B cell (primary cell): ENCODE measurements at regions not wholly inside any gene's neighbourhood (a gene's known extent, or its start where the extent isn't known, plus 50 kb on each side); places are given as distances from the start of the nearest gene placed in this dataset.

Experiments
- ATAC-seq: fragments of 200-7000 bp; cut with Tn5 transposase; one replicate; pipeline ENCODE4 v1.10.0; 2021; ENCODE audit warnings: low read depth, mild to moderate bottlenecking, moderate number of reproducible peaks, moderate library complexity
- CTCF ChIA-PET: fragments of 350-600 bp; sonication (Branson Sonifier 250); formaldehyde crosslinking; loops from one replicate; lab custom pipeline; 2021; ENCODE audit warnings: antibody characterized with exemption, inconsistent platforms; lab: Charles Lee
- POLR2A ChIA-PET: fragments of 350-600 bp; sonication (Branson Sonifier 250); formaldehyde crosslinking; loops from one replicate; lab custom pipeline; 2021; ENCODE audit warnings: antibody characterized with exemption; lab: Charles Lee
- DNase-seq: peaks from one replicate; pipeline ENCODE4 v3.0.0; 2013
- H2AFZ ChIP-seq: 2 replicates; pipeline ENCODE4 v1.6.1; 2012; ENCODE audit warnings: mild to moderate bottlenecking, low read depth, low read length; ENCODE audit not compliant: insufficient read depth, poor library complexity, severe bottlenecking
- H3K27ac ChIP-seq, 2 donors: 1 replicate in 1 of 2; 2 replicates in 1 of 2; pipeline ENCODE4 v1.5.1; 2012 to 2013; ENCODE audit warnings: low read length in 2 of 2, mild to moderate bottlenecking in 2 of 2, moderate library complexity in 1 of 2
- H3K27me3 ChIP-seq, 4 experiments: fragments of 200-600 bp in 1 of 4; sonication (generic) in 1 of 4; replicated peaks in 1 of 4; 1 replicate in 2 of 4; 2 replicates in 2 of 4; pipeline versions ENCODE4 v1.6.1 to v1.7.0; 2013 to 2016; ENCODE audit warnings: low read length in 3 of 4, mild to moderate bottlenecking in 2 of 4, mixed read lengths in 1 of 4, moderate library complexity in 1 of 4; ENCODE audit not compliant: insufficient read depth in 4 of 4, control insufficient read depth in 3 of 4; ENCODE audit errors: control extremely low read depth in 1 of 4
- H3K36me3 ChIP-seq, 2 experiments: replicated peaks in 1 of 2; 1 replicate in 1 of 2; 2 replicates in 1 of 2; pipeline versions ENCODE4 v1.6.1 to v1.7.1; 2013; ENCODE audit warnings: low read length in 1 of 2; ENCODE audit not compliant: insufficient read depth in 2 of 2, control insufficient read depth in 1 of 2; ENCODE audit errors: control extremely low read depth in 1 of 2, extremely low read depth in 1 of 2
- H3K4me1 ChIP-seq, 2 donors: fragments of 200-600 bp in 1 of 2; sonication (generic) in 1 of 2; 1 replicate in 1 of 2; 2 replicates in 1 of 2; pipeline versions ENCODE4 v1.5.1 to v1.6.1; 2013 to 2017; ENCODE audit warnings: low read length in 2 of 2; ENCODE audit not compliant: control insufficient read depth in 2 of 2, insufficient read depth in 2 of 2
- H3K4me2 ChIP-seq: replicated peaks from 2 replicates; pipeline ENCODE3; 2012; ENCODE audit warnings: mild to moderate bottlenecking, low read depth, low read length; ENCODE audit not compliant: poor library complexity, severe bottlenecking
- H3K4me3 ChIP-seq, 5 experiments: fragments of 200-600 bp in 1 of 5; sonication (generic) in 1 of 5; 1 replicate in 3 of 5; 2 replicates in 2 of 5; pipeline versions ENCODE4 v1.5.1 to v1.7.0; 2011 to 2016; ENCODE audit warnings: low read length in 4 of 5, mild to moderate bottlenecking in 4 of 5, low read depth in 2 of 5, control low read depth in 1 of 5, moderate library complexity in 1 of 5; ENCODE audit not compliant: insufficient read depth in 1 of 5; ENCODE audit errors: control extremely low read depth in 1 of 5, extremely low read depth in 1 of 5
- H3K79me2 ChIP-seq: fragments of 200-600 bp; sonication (generic); one replicate; pipeline ENCODE4 v1.6.0; 2016; ENCODE audit warnings: low read length; ENCODE audit not compliant: control insufficient read depth, insufficient read depth
- H3K9ac ChIP-seq: fragments of 200-600 bp; sonication (generic); 2 replicates; pipeline ENCODE4 v1.6.1; 2017; ENCODE audit warnings: mild to moderate bottlenecking, low read length, moderate library complexity
- H3K9me3 ChIP-seq, 3 donors: one replicate each; pipeline versions ENCODE4 v1.6.1 to v1.7.1; 2013; ENCODE audit warnings: low read length in 2 of 3; ENCODE audit not compliant: control insufficient read depth in 2 of 3, insufficient read depth in 1 of 3; ENCODE audit errors: control extremely low read depth in 1 of 3
- H4K20me1 ChIP-seq: 2 replicates; pipeline ENCODE4 v1.6.0; 2012; ENCODE audit warnings: mild to moderate bottlenecking, low read length; ENCODE audit not compliant: insufficient read depth, control insufficient read depth, poor library complexity, severe bottlenecking
- H3K27ac Mint-ChIP-seq: one replicate; pipeline ENCODE4 v1.8.0; 2021; ENCODE audit warnings: mixed read lengths
- H3K27me3 Mint-ChIP-seq: one replicate; pipeline ENCODE4 v1.8.0; 2021; ENCODE audit warnings: mixed read lengths
- H3K4me1 Mint-ChIP-seq: one replicate; pipeline ENCODE4 v1.8.0; 2021; ENCODE audit warnings: mixed read lengths
- H3K4me3 Mint-ChIP-seq: one replicate; pipeline ENCODE4 v1.8.0; 2021; ENCODE audit warnings: mixed read lengths
- H3K9me3 Mint-ChIP-seq: one replicate; pipeline ENCODE4 v1.8.0; 2022; ENCODE audit warnings: mixed read lengths; ENCODE audit not compliant: insufficient read depth
- EZH2 ChIP-seq: IDR thresholded peaks from 2 replicates; pipeline ENCODE4 v1.6.1; 2012; ENCODE audit warnings: borderline replicate concordance, low read depth, mild to moderate bottlenecking, moderate library complexity, low read length; ENCODE audit not compliant: insufficient read depth, poor library complexity, severe bottlenecking
- WGBS: methylation state at CpG from one replicate; pipeline ENCODE4 v1.1.5; 2013; ENCODE audit warnings: missing lambda C conversion rate; ENCODE audit not compliant: insufficient coverage; 5-methylcytosine and 5-hydroxymethylcytosine counted together
- intact Hi-C: fragments of 100-400 bp; cut with micrococcal nuclease; formaldehyde crosslinking; loops from one replicate; pipeline ENCODE4 v1.10.0; 2022
- TF ChIP-seq, protein P1 (sequence below): fragments of 200-600 bp; IDR thresholded peaks from one replicate; pipeline ENCODE4 v1.8.0; 2022; ENCODE audit warnings: antibody characterized with exemption, mild to moderate bottlenecking

DNA sequence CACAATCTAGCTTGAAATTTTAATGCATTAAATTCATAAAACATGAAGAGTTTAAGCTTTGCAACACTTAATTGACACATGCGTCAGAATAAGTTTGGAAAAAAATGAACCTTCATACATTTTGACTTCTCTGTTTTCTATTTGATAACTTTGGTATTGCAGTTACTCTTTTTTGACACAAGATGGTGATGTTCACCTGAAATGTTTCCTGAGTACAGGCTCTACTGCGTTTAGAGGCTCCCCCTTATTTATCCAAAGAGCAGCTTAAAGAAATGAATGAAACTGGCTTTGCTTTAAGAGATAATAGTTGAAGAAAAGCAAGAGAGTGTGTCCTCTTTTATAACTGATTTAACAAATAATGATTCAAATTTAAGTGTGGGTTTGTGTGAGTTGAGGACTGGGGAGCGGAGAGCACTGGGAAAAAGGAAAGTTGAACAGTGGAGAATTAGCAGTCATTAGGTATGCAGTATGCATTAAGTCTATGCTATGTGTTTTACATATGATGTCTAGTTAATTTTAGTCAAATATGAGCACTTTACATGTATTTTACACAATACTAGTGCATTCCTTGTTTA is 180.6 kb upstream of the NUDT6 start:
- H3K4me2 ChIP-seq = no peak overlapping the region
- no peak overlapping the region for H3K9ac ChIP-seq
- no peaks in the 10 kb centered on the region for H3K4me1 ChIP-seq
- no peak overlapping the region for H2AFZ ChIP-seq
- DNase-seq (peak; percentile 45), ATAC-seq (no peak)
- TF ChIP-seq, protein P1, sequence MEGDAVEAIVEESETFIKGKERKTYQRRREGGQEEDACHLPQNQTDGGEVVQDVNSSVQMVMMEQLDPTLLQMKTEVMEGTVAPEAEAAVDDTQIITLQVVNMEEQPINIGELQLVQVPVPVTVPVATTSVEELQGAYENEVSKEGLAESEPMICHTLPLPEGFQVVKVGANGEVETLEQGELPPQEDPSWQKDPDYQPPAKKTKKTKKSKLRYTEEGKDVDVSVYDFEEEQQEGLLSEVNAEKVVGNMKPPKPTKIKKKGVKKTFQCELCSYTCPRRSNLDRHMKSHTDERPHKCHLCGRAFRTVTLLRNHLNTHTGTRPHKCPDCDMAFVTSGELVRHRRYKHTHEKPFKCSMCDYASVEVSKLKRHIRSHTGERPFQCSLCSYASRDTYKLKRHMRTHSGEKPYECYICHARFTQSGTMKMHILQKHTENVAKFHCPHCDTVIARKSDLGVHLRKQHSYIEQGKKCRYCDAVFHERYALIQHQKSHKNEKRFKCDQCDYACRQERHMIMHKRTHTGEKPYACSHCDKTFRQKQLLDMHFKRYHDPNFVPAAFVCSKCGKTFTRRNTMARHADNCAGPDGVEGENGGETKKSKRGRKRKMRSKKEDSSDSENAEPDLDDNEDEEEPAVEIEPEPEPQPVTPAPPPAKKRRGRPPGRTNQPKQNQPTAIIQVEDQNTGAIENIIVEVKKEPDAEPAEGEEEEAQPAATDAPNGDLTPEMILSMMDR = peak; percentile 80
- no peak for TF ChIP-seq EZH2
- Mint-ChIP-seq H3K4me3 (no peak overlapping the region), H3K27ac (no peak overlapping the region), H3K4me1 (peaks cover 1% of the 10 kb centered on the region), H3K9me3 (no peaks in the 10 kb centered on the region), H3K27me3 (no peaks in the 10 kb centered on the region)
- H3K79me2 ChIP-seq = no peaks in the 10 kb centered on the region
- H3K4me3 ChIP-seq = no peak overlapping the region
- CTCF ChIA-PET = interaction anchor here (0.7 to 2.2 kb wide), 13 partner anchors 9 to 1221 kb away, joined by 3 to 14 read pairs (median 4); no protein-coding TSS in a partner anchor
- H3K9me3 ChIP-seq = peaks cover 0 to 7% (median 0%) of the 10 kb centered on the region in 3 donors
- peaks cover 2 to 5% of the 10 kb centered on the region in 2 experiments for H3K36me3 ChIP-seq
- H3K27me3 ChIP-seq = no peaks in the 10 kb centered on the region
- H4K20me1 ChIP-seq = no peaks in the 10 kb centered on the region
- intact Hi-C loops = loop anchor here (5.0 kb wide), 1 partner anchor 1009 kb away; no protein-coding TSS in a partner anchor
- POLR2A ChIA-PET = no interaction called here
- no CpG with 5 or more reads among the region's 3 CpGs for WGBS
- H3K27ac ChIP-seq = no peak overlapping the region

DNA sequence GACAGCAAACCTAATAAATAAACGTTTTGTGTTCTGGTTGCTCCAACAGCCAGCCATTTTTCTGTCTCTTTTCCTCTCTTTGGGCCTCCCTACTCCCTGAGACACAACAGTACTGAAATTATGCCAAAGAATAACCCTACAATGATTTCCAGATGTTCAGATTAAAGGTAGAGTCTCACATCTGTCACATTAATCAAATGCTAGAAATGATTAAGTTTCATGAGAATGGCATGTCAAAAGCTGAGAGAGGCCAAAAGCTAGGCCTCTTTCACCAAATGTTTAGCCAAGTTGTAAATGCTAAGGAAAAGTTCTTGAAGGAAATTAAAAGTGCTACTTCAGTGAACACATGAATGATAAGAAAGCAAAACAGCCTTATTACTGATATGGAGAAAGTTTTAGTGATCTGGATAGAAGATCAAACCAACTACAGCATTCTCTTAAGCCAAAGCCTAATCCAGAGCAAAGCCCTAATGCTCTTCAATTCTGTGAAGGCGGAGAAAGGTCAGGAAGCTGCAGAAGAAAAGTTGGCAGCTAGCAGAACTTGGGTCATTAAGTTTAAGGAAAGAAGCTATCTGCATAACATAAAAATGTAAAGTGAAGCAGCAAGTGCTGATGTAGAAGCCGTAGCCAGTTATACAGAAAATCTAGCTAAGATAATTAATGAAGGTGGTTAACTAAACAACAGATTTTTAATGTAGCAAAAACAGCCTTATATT is 182.1 kb upstream of the NUDT6 start:
- intact Hi-C loops = loop anchor here (5.0 kb wide), 1 partner anchor 1008 kb away; no protein-coding TSS in a partner anchor
- no peak overlapping the region for H3K27ac ChIP-seq
- H3K36me3 ChIP-seq = peaks cover 0 to 5% of the 10 kb centered on the region in 2 experiments
- no peak for TF ChIP-seq EZH2
- TF ChIP-seq, protein P1 = no peak
- H3K4me3 ChIP-seq = no peak overlapping the region
- Mint-ChIP-seq H3K9me3 (no peaks in the 10 kb centered on the region), H3K27me3 (no peaks in the 10 kb centered on the region), H3K4me3 (no peak overlapping the region), H3K27ac (no peak overlapping the region), H3K4me1 (peaks cover 1% of the 10 kb centered on the region)
- ATAC-seq (no peak), DNase-seq (no peak)
- POLR2A ChIA-PET = no interaction called here
- no peak overlapping the region for H2AFZ ChIP-seq
- H3K9ac ChIP-seq = no peak overlapping the region
- no peaks in the 10 kb centered on the region for H3K27me3 ChIP-seq
- no peak overlapping the region for H3K4me2 ChIP-seq
- no peaks in the 10 kb centered on the region for H4K20me1 ChIP-seq
- CTCF ChIA-PET = interaction anchor here (0.9 to 3.2 kb wide), 4 partner anchors 557 to 1218 kb away, joined by 4 to 13 read pairs (median 5); no protein-coding TSS in a partner anchor
- H3K4me1 ChIP-seq = no peaks in the 10 kb centered on the region
- H3K9me3 ChIP-seq = peaks cover 0 to 8% (median 0%) of the 10 kb centered on the region in 3 donors
- 100% methylated on average over 1 of the region's 3 CpGs for WGBS
- H3K79me2 ChIP-seq = no peaks in the 10 kb centered on the region
